Vagina (tissue), 2 donors: ENCODE measurements at regions not wholly inside any gene's neighbourhood (a gene's known extent, or its start where the extent isn't known, plus 50 kb on each side); places are given as distances from the start of the nearest gene placed in this dataset.

ENCODE experiments used
- POLR2A ChIP-seq, 2 donors: fragments of 450-650 bp; IDR thresholded peaks; one replicate each; pipeline ENCODE4 v1.6.1; 2017; ENCODE audit warnings: antibody characterized with exemption in 2 of 2, mild to moderate bottlenecking in 2 of 2, moderate library complexity in 2 of 2
- TF ChIP-seq, protein P1 (sequence below), 3 experiments: fragments of 450-650 bp in 2 of 3; fragments of 200-600 bp in 1 of 3; sonication (generic) in 1 of 3; IDR thresholded peaks; one replicate each; pipeline ENCODE4 v1.5.1; 2017 to 2019; ENCODE audit warnings: antibody characterized with exemption in 3 of 3, mild to moderate bottlenecking in 2 of 3, moderate library complexity in 2 of 3

DNA sequence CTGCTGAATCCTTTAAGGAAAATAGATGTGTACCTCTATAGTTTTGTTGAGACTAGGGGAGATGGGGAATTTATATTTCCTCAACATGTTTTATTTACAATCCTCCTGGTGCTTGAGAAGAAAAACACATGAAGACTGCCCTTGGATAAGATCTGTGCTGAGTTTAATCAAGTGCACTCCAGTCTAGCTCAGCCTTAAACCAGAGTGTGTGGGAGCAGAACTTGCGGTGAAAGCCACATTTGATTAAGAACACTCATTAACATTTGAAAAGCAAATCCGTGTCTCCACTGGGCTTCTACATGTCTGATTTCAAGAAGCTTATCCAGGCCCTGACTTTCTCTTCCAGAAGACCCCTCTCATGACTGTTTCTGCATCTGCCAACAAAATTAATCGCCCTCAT, 84.8 kb upstream of the ITGA6 start:
- TF ChIP-seq, protein P1, sequence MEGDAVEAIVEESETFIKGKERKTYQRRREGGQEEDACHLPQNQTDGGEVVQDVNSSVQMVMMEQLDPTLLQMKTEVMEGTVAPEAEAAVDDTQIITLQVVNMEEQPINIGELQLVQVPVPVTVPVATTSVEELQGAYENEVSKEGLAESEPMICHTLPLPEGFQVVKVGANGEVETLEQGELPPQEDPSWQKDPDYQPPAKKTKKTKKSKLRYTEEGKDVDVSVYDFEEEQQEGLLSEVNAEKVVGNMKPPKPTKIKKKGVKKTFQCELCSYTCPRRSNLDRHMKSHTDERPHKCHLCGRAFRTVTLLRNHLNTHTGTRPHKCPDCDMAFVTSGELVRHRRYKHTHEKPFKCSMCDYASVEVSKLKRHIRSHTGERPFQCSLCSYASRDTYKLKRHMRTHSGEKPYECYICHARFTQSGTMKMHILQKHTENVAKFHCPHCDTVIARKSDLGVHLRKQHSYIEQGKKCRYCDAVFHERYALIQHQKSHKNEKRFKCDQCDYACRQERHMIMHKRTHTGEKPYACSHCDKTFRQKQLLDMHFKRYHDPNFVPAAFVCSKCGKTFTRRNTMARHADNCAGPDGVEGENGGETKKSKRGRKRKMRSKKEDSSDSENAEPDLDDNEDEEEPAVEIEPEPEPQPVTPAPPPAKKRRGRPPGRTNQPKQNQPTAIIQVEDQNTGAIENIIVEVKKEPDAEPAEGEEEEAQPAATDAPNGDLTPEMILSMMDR (IDR thresholded peaks at IDR 0.05) = no peak
- no peak for TF ChIP-seq POLR2A (IDR thresholded peaks at IDR 0.05)
